OCI-LY7 (cell line): ENCODE measurements at regions not wholly inside any gene's neighbourhood (a gene's known extent, or its start where the extent isn't known, plus 50 kb on each side); places are given as distances from the start of the nearest gene placed in this dataset.

Source experiments
- BruUV-seq: library from RNA; stranded (reverse); fragments of 400-500 nt; replicated peaks from 2 replicates; lab custom pipeline; 2021; lab: Mats Ljungman, UMichigan
- CTCF ChIA-PET: fragments of 300-600 bp; sonication (Branson Sonifier 250); formaldehyde crosslinking; loops from one replicate; lab custom pipeline; 2022; ENCODE audit warnings: antibody characterized with exemption; ENCODE audit not compliant: unreplicated experiment; lab: Charles Lee
- POLR2A ChIA-PET: fragments of 300-600 bp; sonication (Branson Sonifier 250); formaldehyde crosslinking; loops from one replicate; lab custom pipeline; 2022; ENCODE audit warnings: antibody characterized with exemption; lab: Charles Lee
- DNase-seq: peaks from one replicate; pipeline ENCODE4 v3.0.0-alpha.2; 2015; ENCODE audit warnings: low spot score
- H2AFZ ChIP-seq: fragments of 200-600 bp; sonication (generic), shearing (Covaris generic); 2 replicates; pipeline ENCODE4 v1.6.1; 2014; ENCODE audit warnings: mild to moderate bottlenecking, antibody characterized with exemption, low read length, moderate library complexity
- H3K27ac ChIP-seq: fragments of 200-600 bp; sonication (generic); 2 replicates; pipeline ENCODE4 v1.5.1; 2014; ENCODE audit warnings: mixed run types, low read depth, mild to moderate bottlenecking, moderate library complexity, low read length, inconsistent platforms; ENCODE audit not compliant: poor library complexity, severe bottlenecking
- H3K36me3 ChIP-seq: fragments of 200-600 bp; sonication (generic); 2 replicates; pipeline ENCODE4 v1.6.1; 2014; ENCODE audit warnings: mild to moderate bottlenecking, antibody characterized with exemption, low read length, moderate library complexity, mixed read lengths; ENCODE audit not compliant: insufficient read depth
- H3K4me1 ChIP-seq: fragments of 200-600 bp; sonication (generic); 2 replicates; pipeline ENCODE4 v1.5.1; 2014; ENCODE audit warnings: mild to moderate bottlenecking, low read length; ENCODE audit not compliant: insufficient read depth, poor library complexity, severe bottlenecking
- H3K4me2 ChIP-seq: fragments of 200-600 bp; sonication (generic); 2 replicates; pipeline ENCODE4 v1.6.1; 2014; ENCODE audit warnings: mild to moderate bottlenecking, low read length
- H3K4me3 ChIP-seq: fragments of 200-600 bp; sonication (generic); 2 replicates; pipeline ENCODE4 v1.5.1; 2014; ENCODE audit warnings: mild to moderate bottlenecking, low read depth, low read length; ENCODE audit not compliant: poor library complexity, severe bottlenecking
- H3K79me2 ChIP-seq: fragments of 200-600 bp; sonication (generic); 2 replicates; pipeline ENCODE4 v1.6.1; 2016; ENCODE audit warnings: low read depth, mild to moderate bottlenecking, low read length, moderate library complexity, mixed read lengths; ENCODE audit not compliant: insufficient read depth
- H3K9me2 ChIP-seq: fragments of 200-600 bp; sonication (generic); 2 replicates; pipeline ENCODE4 v1.6.1; 2016; ENCODE audit warnings: mild to moderate bottlenecking, low read length, mixed read lengths; ENCODE audit not compliant: insufficient read depth
- H3K9me3 ChIP-seq: fragments of 200-600 bp; sonication (generic); 2 replicates; pipeline ENCODE4 v1.6.1; 2014; ENCODE audit warnings: mild to moderate bottlenecking, mixed run types, low read length, mixed read lengths
- H4K20me1 ChIP-seq: fragments of 200-600 bp; sonication (generic); 2 replicates; pipeline ENCODE4 v1.6.1; 2014; ENCODE audit warnings: mild to moderate bottlenecking, antibody characterized with exemption, low read length, moderate library complexity, mixed read lengths; ENCODE audit not compliant: insufficient read depth
- EZH2phosphoT487 ChIP-seq: fragments of 200-600 bp; sonication (generic); IDR thresholded peaks from 2 replicates; pipeline ENCODE4 v1.6.1; 2018; ENCODE audit warnings: low read depth, borderline replicate concordance, mild to moderate bottlenecking, mixed run types, antibody characterized with exemption, low read length, moderate library complexity, mixed read lengths
- intact Hi-C: fragments of 100-400 bp; cut with micrococcal nuclease; formaldehyde crosslinking; loops from one replicate; pipeline ENCODE4 v1.10.0; 2022; ENCODE audit not compliant: unreplicated experiment
- TF ChIP-seq, protein P1 (sequence below): fragments of 200-600 bp; sonication (generic); conservative IDR thresholded peaks from 2 replicates; pipeline ENCODE4 v1.5.1; 2014; ENCODE audit warnings: mild to moderate bottlenecking, antibody characterized with exemption, low read length, moderate library complexity, mixed read lengths

GRCh38 chr3:152516216-152516615 lies 247.5 kb downstream of the MBNL1 start:
- H3K9me2 ChIP-seq = no peaks in the 10 kb centered on the region
- H3K4me3 ChIP-seq = no peak overlapping the region
- no peaks in the 10 kb centered on the region for H3K79me2 ChIP-seq
- no peak overlapping the region for H3K4me2 ChIP-seq
- ChIA-PET POLR2A (interaction anchor here (1.0 kb wide), 1 partner anchor 16 kb away, joined by 3 read pairs; no protein-coding TSS in a partner anchor), CTCF (no interaction called here)
- intact Hi-C loops = no loop called here
- H4K20me1 ChIP-seq = no peaks in the 10 kb centered on the region
- no peak overlapping the region for H2AFZ ChIP-seq
- H3K27ac ChIP-seq = no peak overlapping the region
- no peak for TF ChIP-seq EZH2phosphoT487
- TF ChIP-seq, protein P1, sequence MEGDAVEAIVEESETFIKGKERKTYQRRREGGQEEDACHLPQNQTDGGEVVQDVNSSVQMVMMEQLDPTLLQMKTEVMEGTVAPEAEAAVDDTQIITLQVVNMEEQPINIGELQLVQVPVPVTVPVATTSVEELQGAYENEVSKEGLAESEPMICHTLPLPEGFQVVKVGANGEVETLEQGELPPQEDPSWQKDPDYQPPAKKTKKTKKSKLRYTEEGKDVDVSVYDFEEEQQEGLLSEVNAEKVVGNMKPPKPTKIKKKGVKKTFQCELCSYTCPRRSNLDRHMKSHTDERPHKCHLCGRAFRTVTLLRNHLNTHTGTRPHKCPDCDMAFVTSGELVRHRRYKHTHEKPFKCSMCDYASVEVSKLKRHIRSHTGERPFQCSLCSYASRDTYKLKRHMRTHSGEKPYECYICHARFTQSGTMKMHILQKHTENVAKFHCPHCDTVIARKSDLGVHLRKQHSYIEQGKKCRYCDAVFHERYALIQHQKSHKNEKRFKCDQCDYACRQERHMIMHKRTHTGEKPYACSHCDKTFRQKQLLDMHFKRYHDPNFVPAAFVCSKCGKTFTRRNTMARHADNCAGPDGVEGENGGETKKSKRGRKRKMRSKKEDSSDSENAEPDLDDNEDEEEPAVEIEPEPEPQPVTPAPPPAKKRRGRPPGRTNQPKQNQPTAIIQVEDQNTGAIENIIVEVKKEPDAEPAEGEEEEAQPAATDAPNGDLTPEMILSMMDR = no peak
- no peaks in the 10 kb centered on the region for H3K9me3 ChIP-seq
- BruUV-seq = no TSS peak
- no peak for DNase-seq
- H3K36me3 ChIP-seq = no peaks in the 10 kb centered on the region
- H3K4me1 ChIP-seq = no peaks in the 10 kb centered on the region

- Histone ChIP-seq H3K4me1 (no peaks in the 10 kb centered on the region), H3K4me2 (no peak overlapping the region), H3K4me3 (no peak overlapping the region), H3K36me3 (no peaks in the 10 kb centered on the region), H2AFZ (no peak overlapping the region), H4K20me1 (no peaks in the 10 kb centered on the region), H3K9me3 (no peaks in the 10 kb centered on the region), H3K27ac (no peak overlapping the region), H3K9me2 (no peaks in the 10 kb centered on the region), H3K79me2 (no peaks in the 10 kb centered on the region)
- TF ChIP-seq, protein P1 = no peak
- no peak for TF ChIP-seq EZH2phosphoT487
- no TSS peak for BruUV-seq
- ChIA-PET CTCF (no interaction called here), POLR2A (interaction anchor here (1.0 kb wide), 1 partner anchor 17 kb away, joined by 3 read pairs; no protein-coding TSS in a partner anchor)
- intact Hi-C loops = no loop called here
- DNase-seq = no peak
Measured at GRCh38 chr3:152517502-152517901, 248.8 kb downstream of the MBNL1 start.

DNA sequence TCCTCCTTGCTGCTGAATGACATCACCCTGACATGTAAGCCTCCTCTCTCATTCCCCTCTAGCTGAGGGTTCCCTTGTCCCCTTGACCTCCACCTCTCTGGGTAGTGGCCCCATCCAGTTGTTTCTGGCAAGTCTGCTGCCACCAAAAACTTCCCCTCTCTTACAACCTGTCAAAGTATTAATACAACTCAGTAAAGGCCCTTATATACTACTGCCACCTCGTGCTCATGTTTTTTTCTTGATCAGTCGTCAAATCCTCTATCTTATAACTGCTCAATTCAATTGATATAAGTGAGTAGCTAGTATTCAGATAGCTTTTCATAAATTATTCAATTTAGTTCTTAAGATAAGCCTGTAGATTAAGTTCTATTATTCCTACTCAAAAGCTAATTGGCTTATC lies 249.6 kb downstream of the MBNL1 start:
- intact Hi-C loops = no loop called here

More for the DNA sequence above, 249.6 kb downstream of the MBNL1 start:
- H3K36me3 ChIP-seq = no peaks in the 10 kb centered on the region
- no peaks in the 10 kb centered on the region for H3K9me3 ChIP-seq
- H3K9me2 ChIP-seq = no peaks in the 10 kb centered on the region
- H2AFZ ChIP-seq = no peak overlapping the region
- H3K27ac ChIP-seq = no peak overlapping the region
- CTCF ChIA-PET = no interaction called here
- no peak overlapping the region for H3K4me3 ChIP-seq
- POLR2A ChIA-PET = interaction anchor here (0.6 to 1.0 kb wide), 3 partner anchors 12 to 87 kb away, joined by 3 to 6 read pairs (median 3); no protein-coding TSS in a partner anchor
- DNase-seq = no peak
- no peaks in the 10 kb centered on the region for H3K4me1 ChIP-seq
- no peaks in the 10 kb centered on the region for H3K79me2 ChIP-seq
- H3K4me2 ChIP-seq = no peak overlapping the region
- no TSS peak for BruUV-seq
- TF ChIP-seq, protein P1 = peak; percentile 53
- TF ChIP-seq EZH2phosphoT487 = no peak
- no peaks in the 10 kb centered on the region for H4K20me1 ChIP-seq
